Gastrocnemius medialis (tissue), 4 donors: ENCODE measurements at regions not wholly inside any gene's neighbourhood (a gene's known extent, or its start where the extent isn't known, plus 50 kb on each side); places are given as distances from the start of the nearest gene placed in this dataset.

ENCODE experiments used
- POLR2A ChIP-seq, 2 donors: fragments of 450-650 bp; IDR thresholded peaks; one replicate each; pipeline ENCODE4 v1.6.1; 2017; ENCODE audit warnings: antibody characterized with exemption in 2 of 2, mild to moderate bottlenecking in 2 of 2, moderate library complexity in 2 of 2
- TF ChIP-seq, protein P1 (sequence below), 5 experiments: fragments of 450-650 bp in 3 of 5; fragments of 200-600 bp in 2 of 5; sonication (generic) in 2 of 5; IDR thresholded peaks in 4 of 5; conservative IDR thresholded peaks in 1 of 5; 1 replicate in 4 of 5; 2 replicates in 1 of 5; pipeline ENCODE4 v1.5.1; 2016 to 2019; ENCODE audit warnings: antibody characterized with exemption in 5 of 5, mild to moderate bottlenecking in 3 of 5, moderate library complexity in 3 of 5

GRCh38 chr1:38297842-38298241 lies 251.2 kb upstream of the POU3F1 start:
- TF ChIP-seq, protein P1, sequence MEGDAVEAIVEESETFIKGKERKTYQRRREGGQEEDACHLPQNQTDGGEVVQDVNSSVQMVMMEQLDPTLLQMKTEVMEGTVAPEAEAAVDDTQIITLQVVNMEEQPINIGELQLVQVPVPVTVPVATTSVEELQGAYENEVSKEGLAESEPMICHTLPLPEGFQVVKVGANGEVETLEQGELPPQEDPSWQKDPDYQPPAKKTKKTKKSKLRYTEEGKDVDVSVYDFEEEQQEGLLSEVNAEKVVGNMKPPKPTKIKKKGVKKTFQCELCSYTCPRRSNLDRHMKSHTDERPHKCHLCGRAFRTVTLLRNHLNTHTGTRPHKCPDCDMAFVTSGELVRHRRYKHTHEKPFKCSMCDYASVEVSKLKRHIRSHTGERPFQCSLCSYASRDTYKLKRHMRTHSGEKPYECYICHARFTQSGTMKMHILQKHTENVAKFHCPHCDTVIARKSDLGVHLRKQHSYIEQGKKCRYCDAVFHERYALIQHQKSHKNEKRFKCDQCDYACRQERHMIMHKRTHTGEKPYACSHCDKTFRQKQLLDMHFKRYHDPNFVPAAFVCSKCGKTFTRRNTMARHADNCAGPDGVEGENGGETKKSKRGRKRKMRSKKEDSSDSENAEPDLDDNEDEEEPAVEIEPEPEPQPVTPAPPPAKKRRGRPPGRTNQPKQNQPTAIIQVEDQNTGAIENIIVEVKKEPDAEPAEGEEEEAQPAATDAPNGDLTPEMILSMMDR (IDR thresholded peaks at IDR 0.05 in 4 of 5, conservative IDR thresholded peaks at IDR 0.05 in 1 of 5), result no peak
- no peak for TF ChIP-seq POLR2A (IDR thresholded peaks at IDR 0.05)
